Esophagus muscularis mucosa (tissue), 3 donors: ENCODE measurements at regions not wholly inside any gene's neighbourhood (a gene's known extent, or its start where the extent isn't known, plus 50 kb on each side); places are given as distances from the start of the nearest gene placed in this dataset.

Source experiments
- POLR2A ChIP-seq: fragments of 450-650 bp; IDR thresholded peaks from one replicate; pipeline ENCODE4 v1.6.1; 2017; ENCODE audit warnings: antibody characterized with exemption, moderate library complexity, mild to moderate bottlenecking, low read depth
- POLR2AphosphoS5 ChIP-seq, 2 donors: sonication (generic); formaldehyde crosslinking; IDR thresholded peaks; one replicate each; pipeline ENCODE4 v1.6.1; 2017; ENCODE audit warnings: antibody characterized with exemption in 2 of 2
- TF ChIP-seq, protein P1 (sequence below), 3 experiments: fragments of 200-600 bp in 2 of 3; fragments of 450-650 bp in 1 of 3; sonication (generic) in 2 of 3; IDR thresholded peaks; one replicate each; pipeline ENCODE4 v1.5.1; 2017 to 2019; ENCODE audit warnings: antibody characterized with exemption in 3 of 3, mild to moderate bottlenecking in 2 of 3, moderate library complexity in 1 of 3

DNA sequence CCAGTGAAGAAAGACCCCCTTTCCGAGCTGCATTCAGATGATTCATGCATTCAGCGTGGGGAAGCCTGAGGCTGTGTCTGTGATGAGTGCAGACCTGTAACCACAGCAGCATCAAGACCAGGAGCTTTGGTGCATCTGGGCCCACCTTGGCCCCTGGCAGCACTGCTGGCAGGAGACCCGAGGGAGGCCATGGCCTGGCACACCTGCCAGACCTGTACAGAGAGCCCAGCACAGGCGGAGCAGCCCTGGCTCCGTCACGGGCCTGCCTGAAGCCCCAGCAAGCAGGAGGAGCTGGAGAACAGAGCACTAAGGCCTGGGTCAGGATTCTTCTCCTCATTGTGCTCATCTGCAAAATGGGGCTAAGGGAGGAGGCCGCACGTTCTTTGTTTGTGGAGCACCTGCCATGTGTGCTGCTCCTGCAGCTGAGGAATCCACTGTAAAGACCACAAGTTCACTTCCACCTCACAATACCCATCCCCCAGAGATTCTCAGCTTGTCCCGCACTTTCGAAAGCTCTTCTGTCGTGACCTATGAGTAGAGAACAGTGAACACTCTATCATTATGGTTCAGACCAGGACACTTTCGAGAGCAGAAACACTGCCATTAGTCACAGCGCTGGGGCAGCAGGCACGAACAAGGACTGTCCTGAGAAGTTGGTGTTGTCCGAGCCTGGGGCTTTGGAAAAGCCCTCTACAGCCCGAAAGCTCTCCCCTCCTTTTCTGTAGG, 144.4 kb upstream of the CST7 start:
- TF ChIP-seq POLR2A (no peak), POLR2AphosphoS5 (IDR thresholded peaks at IDR 0.05) (no peak)
- TF ChIP-seq, protein P1, sequence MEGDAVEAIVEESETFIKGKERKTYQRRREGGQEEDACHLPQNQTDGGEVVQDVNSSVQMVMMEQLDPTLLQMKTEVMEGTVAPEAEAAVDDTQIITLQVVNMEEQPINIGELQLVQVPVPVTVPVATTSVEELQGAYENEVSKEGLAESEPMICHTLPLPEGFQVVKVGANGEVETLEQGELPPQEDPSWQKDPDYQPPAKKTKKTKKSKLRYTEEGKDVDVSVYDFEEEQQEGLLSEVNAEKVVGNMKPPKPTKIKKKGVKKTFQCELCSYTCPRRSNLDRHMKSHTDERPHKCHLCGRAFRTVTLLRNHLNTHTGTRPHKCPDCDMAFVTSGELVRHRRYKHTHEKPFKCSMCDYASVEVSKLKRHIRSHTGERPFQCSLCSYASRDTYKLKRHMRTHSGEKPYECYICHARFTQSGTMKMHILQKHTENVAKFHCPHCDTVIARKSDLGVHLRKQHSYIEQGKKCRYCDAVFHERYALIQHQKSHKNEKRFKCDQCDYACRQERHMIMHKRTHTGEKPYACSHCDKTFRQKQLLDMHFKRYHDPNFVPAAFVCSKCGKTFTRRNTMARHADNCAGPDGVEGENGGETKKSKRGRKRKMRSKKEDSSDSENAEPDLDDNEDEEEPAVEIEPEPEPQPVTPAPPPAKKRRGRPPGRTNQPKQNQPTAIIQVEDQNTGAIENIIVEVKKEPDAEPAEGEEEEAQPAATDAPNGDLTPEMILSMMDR (IDR thresholded peaks at IDR 0.05) = no peak
